Bone marrow (tissue), 2 donors: ENCODE measurements at regions not wholly inside any gene's neighbourhood (a gene's known extent, or its start where the extent isn't known, plus 50 kb on each side); places are given as distances from the start of the nearest gene placed in this dataset.
"Not testable (repeated sequence)": the region's sequence is repeated elsewhere in the genome, so short reads cannot be mapped to it uniquely, and the experiment has no call there.

Experiments
- DNase-seq, 2 donors: peaks; one replicate each; lab custom pipeline; 2025; lab: John Stamatoyannopoulos, UW

DNA sequence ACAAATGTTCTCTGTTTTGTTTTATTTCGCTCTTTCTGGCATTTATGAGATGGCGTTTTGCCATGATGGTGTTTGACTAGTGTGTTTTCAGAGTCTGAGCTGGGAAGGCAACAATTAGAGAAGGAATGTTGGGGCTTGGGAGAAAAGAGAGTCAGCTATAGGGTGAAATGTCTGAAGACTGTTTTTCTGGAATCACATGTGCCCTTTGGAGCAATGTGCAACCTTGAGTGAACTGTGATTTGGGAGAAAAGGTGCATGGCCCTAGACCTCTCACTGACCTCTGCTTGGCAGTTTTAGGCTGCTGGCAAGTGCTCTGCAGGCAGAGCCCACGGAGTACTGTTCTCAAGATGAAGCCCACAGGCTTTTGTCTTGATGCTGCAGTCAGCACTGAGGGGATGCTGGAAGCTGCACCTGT lies 379.9 kb upstream of the PDE3A start:
- DNase-seq = no peak

DNA sequence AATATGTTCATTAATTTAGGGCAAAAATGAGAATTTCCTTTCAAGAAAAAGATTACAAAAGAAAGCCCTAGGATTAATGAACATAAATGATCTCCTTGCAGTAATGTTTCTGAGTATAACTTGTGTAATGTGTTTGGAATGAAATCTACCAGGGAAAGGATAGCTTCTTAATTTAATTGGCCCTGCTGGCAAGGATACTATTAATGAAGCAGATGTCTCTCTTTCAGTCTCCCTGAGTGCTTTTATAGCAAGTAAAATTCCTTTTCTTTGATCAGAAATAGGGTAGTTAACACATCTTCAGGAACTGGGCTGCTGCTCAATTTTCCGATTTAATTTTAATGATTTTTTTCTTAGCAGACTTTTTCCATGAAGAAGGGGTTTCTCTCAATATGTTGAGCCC lies 379.4 kb upstream of the PDE3A start:
- no peak for DNase-seq

DNA sequence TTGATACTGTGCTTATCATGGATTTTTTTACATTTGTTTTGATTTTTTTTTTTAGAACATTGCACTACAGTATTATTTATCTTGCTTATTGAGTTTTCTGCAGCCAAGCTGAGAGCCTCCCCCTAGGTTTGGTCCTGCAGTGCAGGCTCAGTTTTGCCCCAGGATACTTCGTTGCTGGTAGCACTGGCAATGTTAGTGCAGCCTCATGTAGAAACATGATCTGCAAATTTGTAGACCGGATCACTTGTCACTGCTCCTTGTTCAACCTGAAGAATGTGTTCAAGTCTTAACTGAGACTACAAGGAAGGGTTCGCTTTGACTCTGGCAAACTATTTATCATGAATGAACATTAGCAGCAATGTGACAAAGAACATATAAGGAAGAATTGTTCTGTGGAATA lies 377.2 kb upstream of the PDE3A start:
- DNase-seq = no peak

DNA sequence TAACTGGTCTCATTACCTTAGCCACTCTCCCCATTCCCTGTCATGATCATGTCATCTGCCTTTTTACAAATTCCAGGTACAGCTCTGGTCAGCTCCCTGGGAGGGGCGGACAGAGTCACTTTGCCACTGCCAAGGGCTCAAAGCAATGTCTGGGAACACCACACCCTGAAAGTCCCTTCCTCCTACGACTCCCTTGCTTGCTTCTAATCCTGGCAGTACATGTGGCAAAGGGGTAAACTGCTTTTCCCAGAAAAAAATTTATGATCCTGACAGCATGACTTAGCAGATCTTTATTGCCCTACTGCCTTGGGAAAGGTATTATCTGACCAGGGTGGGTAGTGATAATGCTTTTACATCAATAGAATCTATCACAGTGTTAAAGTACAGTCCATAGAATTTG lies 376.0 kb upstream of the PDE3A start:
- no peak for DNase-seq

DNA sequence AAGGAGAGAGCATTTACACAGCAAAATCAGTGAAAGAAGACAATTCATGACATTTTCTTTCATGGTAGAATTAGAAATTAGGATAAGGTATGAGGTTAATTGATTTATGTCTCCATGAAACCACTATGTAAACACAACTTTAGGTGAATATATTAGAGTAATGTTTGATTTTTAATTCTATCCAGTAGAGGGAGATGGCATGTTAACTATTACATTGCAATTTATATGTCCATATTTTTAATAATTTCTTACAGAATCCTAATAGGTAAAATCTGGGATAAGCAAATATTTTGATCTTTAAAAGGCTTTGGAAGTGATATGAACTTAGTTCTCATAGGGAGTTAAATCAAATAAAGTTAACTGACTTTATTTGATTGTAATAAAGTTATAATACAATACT lies 373.4 kb upstream of the PDE3A start:
- DNase-seq = no peak

DNA sequence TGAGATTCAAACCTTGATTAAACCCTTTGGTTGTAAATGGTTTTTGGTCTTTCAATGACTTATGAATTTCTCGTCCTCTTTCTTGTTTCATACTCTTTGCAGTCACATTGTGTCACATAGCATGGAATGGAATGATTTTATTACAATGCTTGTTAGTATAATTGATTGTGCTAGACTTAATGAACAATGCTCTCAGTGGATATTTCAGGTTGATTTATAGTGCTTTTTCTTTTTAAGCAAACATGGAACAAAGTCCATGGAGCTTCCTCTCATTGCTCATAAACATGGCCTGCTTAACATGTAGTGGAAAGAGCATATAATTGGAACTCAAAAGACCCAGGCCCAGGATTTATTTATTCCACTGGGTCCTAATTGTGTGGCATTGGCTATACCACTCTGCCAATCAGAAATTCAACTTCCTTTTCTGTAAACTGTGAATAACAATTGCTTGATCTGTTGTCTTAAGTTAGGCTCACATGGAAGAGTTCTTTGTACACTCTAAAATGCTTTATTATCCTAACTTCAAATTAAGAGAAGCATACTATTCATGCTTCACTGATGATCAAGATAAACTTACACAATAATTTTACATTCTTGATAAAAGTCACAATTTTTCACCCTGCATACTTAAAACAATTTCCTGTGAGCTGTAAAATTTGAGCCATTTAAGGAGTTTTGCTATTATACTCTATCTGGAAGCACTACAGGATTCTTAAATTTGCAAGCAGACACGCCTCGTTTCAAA lies 370.5 kb upstream of the PDE3A start:
- no peak for DNase-seq

DNA sequence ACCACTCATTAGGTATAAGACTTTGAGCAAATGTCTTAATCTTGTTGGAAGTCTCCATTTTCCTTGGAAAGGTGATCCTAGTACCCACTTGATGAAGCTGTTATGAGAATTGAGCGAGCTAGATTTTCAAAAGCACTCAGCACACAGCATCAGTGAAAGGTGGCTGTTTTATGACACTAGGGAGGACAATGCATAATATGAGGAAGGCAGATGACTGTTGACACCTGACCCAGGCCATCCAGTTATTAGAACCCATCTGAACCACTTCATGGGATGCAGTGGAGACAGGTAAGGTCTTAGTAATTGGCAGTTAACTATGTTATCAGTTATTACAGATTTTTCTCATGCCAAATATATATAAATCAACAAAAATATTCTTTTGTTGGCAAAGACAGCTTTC lies 369.9 kb upstream of the PDE3A start:
- no peak for DNase-seq

DNA sequence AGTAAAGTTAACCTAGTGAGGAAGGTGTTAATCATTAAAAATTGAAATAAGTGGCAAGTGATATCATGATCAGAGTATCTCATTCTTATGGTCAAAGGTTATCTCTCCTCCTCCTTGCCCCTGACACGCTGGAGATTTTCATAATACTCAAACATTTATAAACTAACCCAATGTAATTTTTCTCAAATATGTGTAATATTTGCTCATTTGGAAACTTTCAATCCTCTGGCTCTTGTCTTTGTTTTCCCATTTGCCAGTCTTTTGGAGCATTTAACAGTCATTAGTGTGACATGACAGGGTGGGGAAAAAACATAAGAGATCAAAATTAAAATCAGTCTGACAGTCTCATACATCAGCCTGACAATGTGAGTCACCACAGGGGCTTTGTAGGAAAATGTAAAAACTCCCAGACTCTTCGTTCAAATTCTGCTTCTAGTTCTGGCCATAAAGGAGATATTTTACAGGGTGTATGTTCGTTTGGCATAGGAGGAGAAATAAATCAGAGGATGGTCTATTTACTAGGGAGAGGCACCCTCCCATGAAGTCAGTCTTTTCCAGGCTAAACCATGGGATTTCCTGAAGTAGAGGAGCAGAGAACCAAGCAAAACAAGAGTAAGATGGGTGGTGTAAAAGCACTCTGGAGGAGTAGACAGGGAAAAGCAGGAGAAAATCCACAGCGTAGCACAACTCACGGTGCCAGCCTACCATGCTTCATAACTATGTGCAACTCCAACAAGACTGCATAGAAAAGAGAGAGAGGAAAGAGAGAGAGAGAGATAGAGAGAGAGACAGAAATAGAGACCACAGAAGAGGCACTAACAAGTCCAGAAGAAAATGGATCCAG lies 369.2 kb upstream of the PDE3A start:
- no peak for DNase-seq

DNA sequence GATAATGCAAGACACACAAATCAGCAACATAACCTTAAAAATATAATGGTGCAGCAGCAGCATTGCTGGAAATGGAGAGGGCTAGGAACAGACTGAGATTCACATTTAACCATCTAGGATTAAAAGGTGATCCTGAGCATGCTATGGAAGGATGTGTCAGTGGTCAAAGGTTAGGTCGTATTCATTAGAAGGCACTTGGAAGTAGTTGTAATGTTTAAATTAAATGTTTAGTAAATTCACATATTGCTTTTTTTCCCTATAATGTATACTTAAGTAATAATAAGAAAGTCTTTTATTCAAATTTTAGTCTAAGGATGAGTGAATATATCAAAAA lies 368.6 kb upstream of the PDE3A start:
- no peak for DNase-seq

DNA sequence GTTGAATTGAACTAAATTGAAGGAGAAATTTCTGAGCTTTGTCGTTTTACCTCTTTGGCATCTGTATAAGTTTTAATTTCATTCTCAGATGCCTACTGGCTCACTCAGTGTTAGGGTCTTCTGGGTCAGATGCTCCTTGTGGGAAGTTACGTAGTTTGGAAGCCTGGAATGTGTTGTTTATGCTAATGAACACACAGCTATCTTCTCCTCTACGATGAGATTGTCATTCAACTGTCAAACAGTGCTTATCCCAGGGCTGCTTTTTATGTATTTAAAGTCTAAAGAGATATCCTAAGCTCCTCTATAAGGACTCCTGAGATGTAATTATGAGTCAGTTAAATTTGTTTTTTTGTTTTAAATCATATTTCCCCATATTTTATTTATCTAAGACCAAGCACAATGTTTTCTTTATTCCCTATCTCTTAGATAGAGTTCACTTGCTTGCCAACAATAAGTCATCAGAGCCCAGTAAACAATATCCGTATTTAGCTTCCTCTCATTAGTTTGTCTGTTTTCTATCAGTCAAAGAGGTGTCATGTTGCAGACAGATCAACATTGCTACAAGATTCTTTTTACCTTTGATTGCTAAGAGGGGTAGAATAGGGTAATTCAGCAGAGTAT lies 368.0 kb upstream of the PDE3A start:
- no peak for DNase-seq

DNA sequence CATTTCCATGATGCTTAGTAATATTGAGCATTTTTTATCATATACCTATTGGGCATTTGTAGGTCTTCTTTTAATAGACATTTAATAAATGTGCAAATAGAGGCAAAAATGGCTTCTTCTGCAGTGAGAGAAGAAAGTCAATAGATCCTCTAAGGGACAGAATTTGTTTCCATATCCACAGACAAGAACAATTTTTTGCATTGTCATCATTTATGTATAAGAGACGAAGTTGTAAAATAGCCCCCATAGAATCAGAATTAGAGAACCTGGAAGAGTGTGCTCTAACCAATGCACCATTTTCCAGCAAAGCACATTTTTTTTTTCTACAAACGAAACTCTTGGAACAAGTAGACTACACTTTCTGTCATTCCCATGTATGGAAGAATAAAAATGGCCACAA lies 365.1 kb upstream of the PDE3A start:
- no peak for DNase-seq

DNA sequence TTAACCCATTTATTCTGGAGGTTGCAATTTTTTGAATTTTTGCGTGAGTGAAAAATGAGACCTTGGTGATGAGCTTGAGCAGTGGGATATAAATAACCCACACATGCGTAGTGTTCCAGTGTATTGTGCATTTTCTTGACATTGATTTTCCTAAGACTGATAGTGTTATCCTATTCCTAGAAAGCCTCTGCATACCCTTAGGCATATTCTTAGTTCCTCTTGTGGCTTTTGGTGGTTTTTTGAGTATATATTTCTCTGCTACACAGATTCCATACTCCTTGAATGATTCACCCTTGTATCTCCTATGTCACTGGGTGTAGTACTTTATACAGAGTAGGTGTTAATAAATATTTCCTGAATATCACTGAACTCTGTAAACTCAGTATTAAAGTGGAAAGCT lies 363.4 kb upstream of the PDE3A start:
- no peak for DNase-seq

DNA sequence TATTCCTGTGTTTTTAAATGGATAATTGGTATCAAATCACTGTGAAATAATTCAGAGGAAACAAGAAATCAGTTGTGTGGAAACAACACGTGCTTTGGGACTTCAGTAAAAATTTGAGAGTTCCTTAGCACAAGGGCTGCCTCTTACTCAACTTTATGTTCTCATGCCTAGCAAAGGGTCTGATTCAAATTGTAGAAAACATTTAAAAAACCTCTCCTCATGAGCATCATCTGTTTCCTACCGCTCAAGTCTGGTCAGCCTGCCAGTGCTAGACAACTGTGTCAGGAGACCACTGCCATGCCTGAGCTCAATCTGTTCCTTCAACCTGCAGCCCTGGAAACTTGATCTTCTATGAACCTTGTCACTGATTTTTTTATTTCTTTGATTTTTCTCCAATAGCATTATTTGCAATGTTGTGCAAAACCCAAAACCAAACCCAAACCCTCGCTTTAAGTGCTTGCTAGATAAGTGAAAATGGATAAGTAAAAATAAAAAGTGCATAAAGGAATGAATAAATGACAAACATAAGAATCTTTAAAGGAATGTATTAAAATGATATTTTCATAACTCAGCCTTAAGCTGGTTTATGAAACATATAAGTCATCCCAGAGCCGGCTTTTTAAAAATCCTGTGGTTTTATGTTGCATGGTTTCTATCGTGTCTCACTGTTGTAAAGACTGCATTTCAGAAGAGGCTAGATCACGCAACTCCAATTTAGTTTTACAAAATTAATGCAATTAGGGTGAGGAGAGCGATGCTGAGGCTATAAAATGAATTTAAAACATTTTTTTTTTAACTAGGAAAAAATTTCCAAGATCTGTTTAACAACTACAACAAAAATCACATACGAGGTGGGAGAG lies 361.2 kb upstream of the PDE3A start:
- DNase-seq = no peak

DNA sequence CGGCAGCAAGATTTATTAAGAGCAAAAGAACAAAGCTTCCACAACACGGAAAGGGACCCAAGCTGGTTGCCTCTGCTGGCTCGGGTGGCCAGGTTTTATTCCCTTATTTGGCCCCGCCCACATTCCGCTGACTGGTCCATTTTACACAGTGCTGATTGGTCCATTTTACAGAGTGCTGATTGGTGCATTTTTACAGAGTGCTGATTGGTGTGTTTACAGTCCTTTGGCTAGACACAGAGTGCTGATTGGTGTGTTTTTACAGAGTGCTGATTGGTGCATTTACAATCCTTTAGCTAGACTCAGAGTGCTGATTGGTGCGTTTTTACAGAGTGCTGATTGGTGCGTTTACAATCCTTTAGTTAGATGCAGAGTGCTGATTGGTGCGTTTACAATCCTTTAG lies 358.4 kb upstream of the PDE3A start:
- DNase-seq = not testable (repeated sequence)

DNA sequence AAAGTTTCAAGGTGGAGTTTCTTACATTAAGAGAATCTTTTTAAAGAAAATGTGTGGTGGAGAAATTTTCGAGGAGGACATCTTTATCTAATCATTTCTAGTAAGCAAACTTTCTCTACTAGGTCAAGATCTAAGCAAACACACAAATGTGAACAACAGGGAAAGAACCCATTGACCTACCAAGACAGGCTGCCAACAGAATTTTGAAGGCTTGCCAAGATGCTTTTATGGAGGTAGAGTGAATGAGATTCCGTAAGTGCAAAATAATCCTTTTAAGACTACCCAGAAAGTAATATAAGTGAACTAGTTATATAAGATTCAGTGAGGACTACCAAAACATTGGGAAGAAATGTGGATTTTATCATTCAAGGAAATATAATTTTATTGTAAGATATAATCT lies 357.1 kb upstream of the PDE3A start:
- no peak for DNase-seq

DNA sequence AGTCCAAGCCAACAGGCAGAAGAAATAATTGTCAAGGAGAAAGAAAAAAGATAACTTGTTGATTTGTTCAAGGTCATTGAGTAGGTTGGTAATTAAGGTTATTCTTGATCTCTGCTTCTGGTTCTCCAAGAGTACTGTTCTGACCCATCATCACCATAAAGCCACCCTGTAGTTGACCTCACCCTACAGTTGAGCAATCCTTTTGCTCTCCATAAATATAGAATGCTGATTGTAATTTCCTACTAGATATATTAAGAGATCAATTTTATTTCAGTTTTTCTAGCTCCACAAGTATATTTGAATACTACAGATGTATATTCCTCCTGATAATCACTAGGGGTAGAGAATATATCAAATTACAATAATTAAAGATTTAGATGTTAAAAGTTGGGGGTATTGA lies 350.5 kb upstream of the PDE3A start:
- no peak for DNase-seq

DNA sequence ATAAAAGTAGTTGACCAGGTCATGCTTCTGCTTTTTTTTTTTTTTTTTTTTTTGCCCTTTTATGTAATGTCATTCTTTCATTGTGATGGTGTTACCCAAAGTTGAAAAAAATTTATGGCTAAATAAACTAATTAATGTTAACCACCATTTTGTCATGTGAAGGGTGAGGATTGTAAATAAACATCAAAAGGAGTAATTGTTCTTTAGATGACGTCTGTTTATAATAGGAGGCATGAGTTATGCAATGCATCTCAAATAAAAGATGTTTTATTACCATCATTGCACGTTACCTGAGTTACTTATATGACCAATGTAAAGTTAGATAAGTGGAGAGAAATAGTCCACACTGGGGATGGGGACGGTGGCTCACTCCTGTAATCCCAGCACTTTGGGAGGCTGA lies 349.9 kb upstream of the PDE3A start:
- DNase-seq = no peak

DNA sequence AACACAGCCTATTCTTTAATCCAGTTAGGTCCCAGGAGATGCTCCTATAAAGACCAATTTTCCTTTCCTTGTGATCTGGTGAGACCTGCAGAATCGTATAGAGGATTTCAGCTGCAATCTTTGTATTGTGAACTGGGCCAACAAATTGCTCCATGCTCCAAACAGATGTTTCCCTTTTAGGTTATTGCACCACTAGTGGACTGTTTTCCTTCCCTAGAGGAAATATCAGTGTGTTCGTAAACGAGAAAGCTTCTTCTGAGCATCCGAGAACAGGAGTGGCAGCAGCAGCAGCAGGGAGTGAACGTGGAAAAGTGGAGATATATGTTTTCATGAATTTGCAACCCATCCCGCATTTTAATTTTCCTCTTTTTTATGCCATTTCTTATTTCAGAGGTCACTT lies 344.1 kb upstream of the PDE3A start:
- DNase-seq = no peak

DNA sequence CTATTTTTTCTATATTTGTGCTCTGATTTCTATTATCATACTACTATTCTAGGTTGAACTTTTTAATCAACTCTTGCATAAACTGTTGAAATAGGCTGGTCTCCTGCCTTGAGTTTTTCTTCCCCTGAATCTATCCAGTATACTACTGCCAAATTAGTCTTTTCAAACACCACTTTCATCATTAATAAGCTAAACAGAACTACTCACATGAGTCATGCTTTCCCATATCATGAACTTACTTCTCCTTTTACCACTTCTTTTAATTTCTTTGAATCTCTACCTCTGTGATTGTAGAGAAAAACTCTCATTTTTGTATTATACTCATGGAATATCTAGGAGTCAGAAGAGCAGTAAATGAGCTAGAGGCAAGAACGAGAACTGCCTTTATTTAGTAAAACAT lies 340.3 kb upstream of the PDE3A start:
- no peak for DNase-seq

DNA sequence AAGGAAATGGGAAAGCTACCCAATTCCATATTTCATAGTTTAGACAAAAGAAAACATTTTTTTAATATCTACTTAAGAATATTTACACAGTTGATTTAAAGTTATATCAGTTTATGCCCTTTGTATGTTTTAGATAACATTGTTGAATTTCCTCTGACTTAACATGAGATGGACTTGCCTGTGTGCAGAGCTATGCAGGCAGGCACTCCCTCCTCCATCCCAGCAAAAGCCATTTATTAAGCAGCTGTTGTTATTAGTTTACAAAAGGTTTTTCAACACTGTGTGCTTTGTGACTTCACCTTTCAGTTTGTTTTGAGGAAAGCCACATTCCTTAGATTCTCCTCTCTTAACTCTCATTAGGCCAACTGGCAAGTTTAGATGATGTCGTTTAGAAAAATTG lies 337.5 kb upstream of the PDE3A start:
- DNase-seq = no peak

DNA sequence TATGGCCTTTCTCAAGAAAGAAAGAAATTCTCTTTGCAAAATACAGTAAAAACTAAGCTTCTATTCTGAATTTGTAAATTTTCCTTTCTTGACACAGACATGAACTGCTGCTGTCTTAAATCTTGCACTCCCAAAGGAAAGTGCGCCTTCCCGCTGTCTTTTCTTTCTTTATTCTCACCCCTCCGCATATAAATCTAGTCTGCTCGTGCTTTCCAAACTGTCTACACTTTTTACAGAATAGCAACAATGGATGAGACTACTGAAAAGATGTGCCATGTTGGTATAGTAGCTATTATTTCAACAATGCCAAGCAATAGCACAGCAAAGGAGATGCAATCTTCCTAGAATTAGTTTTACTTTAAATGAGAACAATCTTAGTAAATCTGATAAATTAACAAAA lies 328.8 kb upstream of the PDE3A start:
- no peak for DNase-seq

DNA sequence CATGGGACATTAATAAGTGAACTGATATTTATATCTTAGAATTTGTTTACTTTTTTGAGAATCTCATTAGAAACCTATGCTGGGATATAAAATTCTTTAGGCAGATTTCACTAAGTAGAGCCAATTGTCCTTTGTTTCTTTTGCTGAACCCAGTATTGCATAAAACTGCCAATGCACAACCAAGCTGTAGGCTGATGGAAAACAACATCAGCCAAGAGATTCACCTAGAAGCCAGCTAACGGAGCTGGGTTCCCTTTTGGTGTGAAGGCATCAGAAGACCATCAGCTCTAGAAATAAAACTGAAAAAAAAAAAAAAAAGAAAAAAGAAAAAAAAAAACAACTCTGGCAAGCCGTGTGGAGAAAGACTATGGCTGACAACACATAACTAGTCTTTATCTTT lies 328.2 kb upstream of the PDE3A start:
- no peak for DNase-seq
